Left forelimb (tissue), 1 donor: ENCODE measurements at regions not wholly inside any gene's neighbourhood (a gene's known extent, or its start where the extent isn't known, plus 50 kb on each side); places are given as distances from the start of the nearest gene placed in this dataset.

Experiments used
- DNase-seq: peaks from one replicate; pipeline ENCODE4 v3.0.0-alpha.2; 2018; ENCODE audit warnings: low spot score

- no peak for DNase-seq
Observed at GRCh38 chr1:18015719-18016118, 91.9 kb upstream of the IGSF21 start.

- DNase-seq = no peak
Observed at GRCh38 chr1:18018366-18018765, 89.2 kb upstream of the IGSF21 start.

GRCh38 chr1:18020021-18020817 is 87.4 kb upstream of the IGSF21 start:
- no peak for DNase-seq

GRCh38 chr1:18021242-18021641 is 86.4 kb upstream of the IGSF21 start:
- DNase-seq = no peak

- no peak for DNase-seq
Observed at GRCh38 chr1:18032172-18032859, 75.3 kb upstream of the IGSF21 start.

GRCh38 chr1:18035145-18035544 is 72.5 kb upstream of the IGSF21 start:
- DNase-seq = no peak

- DNase-seq = no peak
Observed at GRCh38 chr1:18037651-18038050, 69.9 kb upstream of the IGSF21 start.

GRCh38 chr1:18038051-18038450 is 69.5 kb upstream of the IGSF21 start:
- no peak for DNase-seq

GRCh38 chr1:18039102-18039501 is 68.5 kb upstream of the IGSF21 start:
- DNase-seq = no peak

- no peak for DNase-seq
Observed at GRCh38 chr1:18041102-18041501, 66.5 kb upstream of the IGSF21 start.

- no peak for DNase-seq
Observed at GRCh38 chr1:18041685-18042355, 65.8 kb upstream of the IGSF21 start.

- DNase-seq = no peak
Observed at GRCh38 chr1:18043871-18044270, 63.7 kb upstream of the IGSF21 start.

- no peak for DNase-seq
Observed at GRCh38 chr1:18045203-18045602, 62.4 kb upstream of the IGSF21 start.

GRCh38 chr1:18045621-18046020 is 62.0 kb upstream of the IGSF21 start:
- no peak for DNase-seq

GRCh38 chr1:18047122-18047521 is 60.5 kb upstream of the IGSF21 start:
- no peak for DNase-seq

GRCh38 chr1:18049228-18049627 is 58.4 kb upstream of the IGSF21 start:
- DNase-seq = no peak

- no peak for DNase-seq
Observed at GRCh38 chr1:18052671-18053070, 54.9 kb upstream of the IGSF21 start.

- no peak for DNase-seq
Observed at GRCh38 chr1:18055156-18055555, 52.4 kb upstream of the IGSF21 start.

- no peak for DNase-seq
Observed at GRCh38 chr1:18056545-18056944, 51.1 kb upstream of the IGSF21 start.

- DNase-seq = no peak
Observed at GRCh38 chr1:18057623-18058022, 50.0 kb upstream of the IGSF21 start.
